Breast epithelium (tissue), 3 donors: ENCODE measurements at regions not wholly inside any gene's neighbourhood (a gene's known extent, or its start where the extent isn't known, plus 50 kb on each side); places are given as distances from the start of the nearest gene placed in this dataset.
"Not testable (repeated sequence)": the region's sequence is repeated elsewhere in the genome, so short reads cannot be mapped to it uniquely, and the experiment has no call there.

Experiments
- POLR2A ChIP-seq: fragments of 450-650 bp; IDR thresholded peaks from one replicate; pipeline ENCODE4 v1.6.1; 2016; ENCODE audit warnings: antibody characterized with exemption, mild to moderate bottlenecking, moderate library complexity
- POLR2AphosphoS5 ChIP-seq, 3 donors: sonication (generic); formaldehyde crosslinking; IDR thresholded peaks; one replicate each; pipeline ENCODE4 v1.6.1; 2017; ENCODE audit warnings: antibody characterized with exemption in 3 of 3
- TF ChIP-seq, protein P1 (sequence below), 3 donors: fragments of 450-650 bp; IDR thresholded peaks; one replicate each; pipeline ENCODE4 v1.5.1; 2016 to 2017; ENCODE audit warnings: antibody characterized with exemption in 3 of 3, mild to moderate bottlenecking in 3 of 3, moderate library complexity in 3 of 3

DNA sequence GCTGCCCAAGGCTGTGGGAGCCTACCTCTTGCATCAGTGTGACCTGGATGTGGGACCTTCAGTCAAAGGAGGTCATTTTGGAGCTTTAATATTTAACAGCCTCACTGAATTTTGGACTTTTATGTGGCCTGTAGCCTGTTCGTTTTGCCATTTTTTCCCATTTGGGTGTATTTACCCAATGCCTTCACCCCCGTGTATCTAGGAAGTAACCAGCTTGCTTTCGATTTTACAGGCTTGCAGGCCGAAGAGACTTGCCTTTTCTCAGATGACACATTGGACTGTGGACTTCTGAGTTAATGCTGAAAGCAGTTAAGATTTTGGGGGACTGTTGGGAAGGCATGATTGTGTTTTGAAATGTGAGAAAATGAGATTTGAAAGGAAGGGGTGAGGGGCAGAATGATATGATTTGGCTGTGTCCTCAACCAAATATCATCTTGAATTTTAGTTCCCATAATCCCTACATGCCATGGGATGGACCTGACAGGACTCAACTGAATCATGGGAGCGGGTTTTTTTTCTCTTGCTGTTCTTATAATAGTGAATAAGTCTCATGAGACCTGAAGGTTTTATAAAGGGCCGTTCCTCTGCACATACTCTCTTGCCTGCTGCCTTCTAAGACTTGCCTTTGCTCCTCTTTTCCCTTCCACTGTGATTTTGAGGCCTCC lies 324.6 kb downstream of the UBE2NL start:
- TF ChIP-seq, protein P1, sequence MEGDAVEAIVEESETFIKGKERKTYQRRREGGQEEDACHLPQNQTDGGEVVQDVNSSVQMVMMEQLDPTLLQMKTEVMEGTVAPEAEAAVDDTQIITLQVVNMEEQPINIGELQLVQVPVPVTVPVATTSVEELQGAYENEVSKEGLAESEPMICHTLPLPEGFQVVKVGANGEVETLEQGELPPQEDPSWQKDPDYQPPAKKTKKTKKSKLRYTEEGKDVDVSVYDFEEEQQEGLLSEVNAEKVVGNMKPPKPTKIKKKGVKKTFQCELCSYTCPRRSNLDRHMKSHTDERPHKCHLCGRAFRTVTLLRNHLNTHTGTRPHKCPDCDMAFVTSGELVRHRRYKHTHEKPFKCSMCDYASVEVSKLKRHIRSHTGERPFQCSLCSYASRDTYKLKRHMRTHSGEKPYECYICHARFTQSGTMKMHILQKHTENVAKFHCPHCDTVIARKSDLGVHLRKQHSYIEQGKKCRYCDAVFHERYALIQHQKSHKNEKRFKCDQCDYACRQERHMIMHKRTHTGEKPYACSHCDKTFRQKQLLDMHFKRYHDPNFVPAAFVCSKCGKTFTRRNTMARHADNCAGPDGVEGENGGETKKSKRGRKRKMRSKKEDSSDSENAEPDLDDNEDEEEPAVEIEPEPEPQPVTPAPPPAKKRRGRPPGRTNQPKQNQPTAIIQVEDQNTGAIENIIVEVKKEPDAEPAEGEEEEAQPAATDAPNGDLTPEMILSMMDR (IDR thresholded peaks at IDR 0.05) = not testable (repeated sequence)
- TF ChIP-seq POLR2AphosphoS5 (IDR thresholded peaks at IDR 0.05); POLR2A: not testable (repeated sequence)
